SK-N-SH (cell line): ENCODE measurements at regions not wholly inside any gene's neighbourhood (a gene's known extent, or its start where the extent isn't known, plus 50 kb on each side); places are given as distances from the start of the nearest gene placed in this dataset.

Experiments
- EP300 ChIP-seq, 2 experiments: IDR thresholded peaks; 2 replicates each; pipeline versions ENCODE4 v1.4.0 to v1.6.1; 2012; ENCODE audit warnings: borderline replicate concordance in 1 of 2, low read depth in 1 of 2, low read length in 1 of 2
- EZH2phosphoT487 ChIP-seq: fragments of 200-600 bp; sonication (generic); IDR thresholded peaks from 2 replicates; pipeline ENCODE4 v1.6.1; 2017; ENCODE audit warnings: low read depth, mixed run types, mild to moderate bottlenecking, antibody characterized with exemption, moderate library complexity, borderline replicate concordance
- FOSL2 ChIP-seq: IDR thresholded peaks from 2 replicates; pipeline ENCODE4 v1.4.0; 2012; ENCODE audit warnings: low read depth, mild to moderate bottlenecking, moderate library complexity, borderline replicate concordance
- GABPA ChIP-seq: IDR thresholded peaks from 2 replicates; pipeline ENCODE4 v1.4.0; 2012; ENCODE audit warnings: low read depth, mild to moderate bottlenecking
- GATA2 ChIP-seq: sonication (generic); formaldehyde crosslinking; IDR thresholded peaks from 2 replicates; pipeline ENCODE4 v1.5.0; 2020; ENCODE audit warnings: mild to moderate bottlenecking, missing genetic modification reagents
- NFIC ChIP-seq: IDR thresholded peaks from 2 replicates; pipeline ENCODE4 v1.4.0; 2012; ENCODE audit warnings: borderline replicate concordance
- POLR2AphosphoS5 ChIP-seq: IDR thresholded peaks from 2 replicates; pipeline ENCODE4 v1.6.1; 2012; ENCODE audit warnings: low read depth, low read length
- RAD21 ChIP-seq: IDR thresholded peaks from 2 replicates; pipeline ENCODE4 v1.6.1; 2012; ENCODE audit warnings: mild to moderate bottlenecking, low read length
- RCOR1 ChIP-seq: fragments of 150-350 bp; IDR thresholded peaks from 2 replicates; pipeline ENCODE4 v1.6.1; 2017; ENCODE audit warnings: antibody characterized with exemption, low read length
- USF1 ChIP-seq: IDR thresholded peaks from 2 replicates; pipeline ENCODE4 v1.4.0; 2012; ENCODE audit warnings: low read depth, borderline replicate concordance
- TF ChIP-seq, protein P1 (sequence below): fragments of 200-600 bp; sonication (generic); IDR thresholded peaks from 2 replicates; pipeline ENCODE4 v1.6.1; 2017; ENCODE audit warnings: antibody characterized with exemption, mild to moderate bottlenecking, moderate library complexity
- TF ChIP-seq, protein P2 (sequence below): IDR thresholded peaks from 2 replicates; pipeline ENCODE4 v1.6.1; 2012; ENCODE audit warnings: mild to moderate bottlenecking, low read depth, low read length, moderate library complexity
- TF ChIP-seq, protein P3 (sequence below): IDR thresholded peaks from 2 replicates; pipeline ENCODE4; 2012

DNA sequence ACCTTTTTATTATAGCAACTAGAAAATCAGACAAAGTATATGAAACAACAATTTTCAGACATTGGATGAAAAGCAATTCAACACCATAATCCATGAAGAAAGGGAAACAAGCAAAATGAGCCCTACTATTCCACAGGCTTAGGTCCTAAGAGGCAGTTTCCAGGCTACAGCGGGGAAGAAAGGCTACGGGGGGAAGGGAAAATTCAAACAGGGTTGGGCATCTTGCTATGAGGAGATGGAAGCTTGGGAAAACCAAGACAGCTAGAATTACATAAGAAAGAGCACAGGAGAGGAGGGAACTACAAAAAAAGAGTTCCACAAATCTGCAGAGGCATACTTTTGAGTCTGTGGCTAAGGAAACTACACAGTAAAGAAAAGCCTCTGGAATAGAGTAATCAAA lies 356.0 kb upstream of the CLEC14A start:
- TF ChIP-seq, protein P1, sequence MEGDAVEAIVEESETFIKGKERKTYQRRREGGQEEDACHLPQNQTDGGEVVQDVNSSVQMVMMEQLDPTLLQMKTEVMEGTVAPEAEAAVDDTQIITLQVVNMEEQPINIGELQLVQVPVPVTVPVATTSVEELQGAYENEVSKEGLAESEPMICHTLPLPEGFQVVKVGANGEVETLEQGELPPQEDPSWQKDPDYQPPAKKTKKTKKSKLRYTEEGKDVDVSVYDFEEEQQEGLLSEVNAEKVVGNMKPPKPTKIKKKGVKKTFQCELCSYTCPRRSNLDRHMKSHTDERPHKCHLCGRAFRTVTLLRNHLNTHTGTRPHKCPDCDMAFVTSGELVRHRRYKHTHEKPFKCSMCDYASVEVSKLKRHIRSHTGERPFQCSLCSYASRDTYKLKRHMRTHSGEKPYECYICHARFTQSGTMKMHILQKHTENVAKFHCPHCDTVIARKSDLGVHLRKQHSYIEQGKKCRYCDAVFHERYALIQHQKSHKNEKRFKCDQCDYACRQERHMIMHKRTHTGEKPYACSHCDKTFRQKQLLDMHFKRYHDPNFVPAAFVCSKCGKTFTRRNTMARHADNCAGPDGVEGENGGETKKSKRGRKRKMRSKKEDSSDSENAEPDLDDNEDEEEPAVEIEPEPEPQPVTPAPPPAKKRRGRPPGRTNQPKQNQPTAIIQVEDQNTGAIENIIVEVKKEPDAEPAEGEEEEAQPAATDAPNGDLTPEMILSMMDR: no peak
- TF ChIP-seq GATA2 (CRISPR knock-in tag): no peak
- TF ChIP-seq, protein P2, sequence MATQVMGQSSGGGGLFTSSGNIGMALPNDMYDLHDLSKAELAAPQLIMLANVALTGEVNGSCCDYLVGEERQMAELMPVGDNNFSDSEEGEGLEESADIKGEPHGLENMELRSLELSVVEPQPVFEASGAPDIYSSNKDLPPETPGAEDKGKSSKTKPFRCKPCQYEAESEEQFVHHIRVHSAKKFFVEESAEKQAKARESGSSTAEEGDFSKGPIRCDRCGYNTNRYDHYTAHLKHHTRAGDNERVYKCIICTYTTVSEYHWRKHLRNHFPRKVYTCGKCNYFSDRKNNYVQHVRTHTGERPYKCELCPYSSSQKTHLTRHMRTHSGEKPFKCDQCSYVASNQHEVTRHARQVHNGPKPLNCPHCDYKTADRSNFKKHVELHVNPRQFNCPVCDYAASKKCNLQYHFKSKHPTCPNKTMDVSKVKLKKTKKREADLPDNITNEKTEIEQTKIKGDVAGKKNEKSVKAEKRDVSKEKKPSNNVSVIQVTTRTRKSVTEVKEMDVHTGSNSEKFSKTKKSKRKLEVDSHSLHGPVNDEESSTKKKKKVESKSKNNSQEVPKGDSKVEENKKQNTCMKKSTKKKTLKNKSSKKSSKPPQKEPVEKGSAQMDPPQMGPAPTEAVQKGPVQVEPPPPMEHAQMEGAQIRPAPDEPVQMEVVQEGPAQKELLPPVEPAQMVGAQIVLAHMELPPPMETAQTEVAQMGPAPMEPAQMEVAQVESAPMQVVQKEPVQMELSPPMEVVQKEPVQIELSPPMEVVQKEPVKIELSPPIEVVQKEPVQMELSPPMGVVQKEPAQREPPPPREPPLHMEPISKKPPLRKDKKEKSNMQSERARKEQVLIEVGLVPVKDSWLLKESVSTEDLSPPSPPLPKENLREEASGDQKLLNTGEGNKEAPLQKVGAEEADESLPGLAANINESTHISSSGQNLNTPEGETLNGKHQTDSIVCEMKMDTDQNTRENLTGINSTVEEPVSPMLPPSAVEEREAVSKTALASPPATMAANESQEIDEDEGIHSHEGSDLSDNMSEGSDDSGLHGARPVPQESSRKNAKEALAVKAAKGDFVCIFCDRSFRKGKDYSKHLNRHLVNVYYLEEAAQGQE: no peak
- TF ChIP-seq EZH2phosphoT487: no peak
- TF ChIP-seq EP300 (IDR thresholded peaks at IDR 0.05; ENCODE audit: borderline replicate concordance in 1 of 2, low read depth in 1 of 2, low read length in 1 of 2): no peak
- no peak for TF ChIP-seq GABPA
- no peak for TF ChIP-seq USF1
- no peak for TF ChIP-seq POLR2AphosphoS5
- TF ChIP-seq RAD21: no peak
- TF ChIP-seq RCOR1: no peak
- TF ChIP-seq, protein P3, sequence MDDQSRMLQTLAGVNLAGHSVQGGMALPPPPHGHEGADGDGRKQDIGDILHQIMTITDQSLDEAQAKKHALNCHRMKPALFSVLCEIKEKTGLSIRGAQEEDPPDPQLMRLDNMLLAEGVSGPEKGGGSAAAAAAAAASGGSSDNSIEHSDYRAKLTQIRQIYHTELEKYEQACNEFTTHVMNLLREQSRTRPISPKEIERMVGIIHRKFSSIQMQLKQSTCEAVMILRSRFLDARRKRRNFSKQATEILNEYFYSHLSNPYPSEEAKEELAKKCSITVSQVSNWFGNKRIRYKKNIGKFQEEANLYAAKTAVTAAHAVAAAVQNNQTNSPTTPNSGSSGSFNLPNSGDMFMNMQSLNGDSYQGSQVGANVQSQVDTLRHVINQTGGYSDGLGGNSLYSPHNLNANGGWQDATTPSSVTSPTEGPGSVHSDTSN: no peak
- no peak for TF ChIP-seq NFIC
- no peak for TF ChIP-seq FOSL2
